Stimulated activated CD4-positive, alpha-beta T cell treated with anti-CD3 and anti-CD28 coated beads, Interleukin-2, amount 100 ng/mL, for 48 hours (primary cell): ENCODE measurements at regions not wholly inside any gene's neighbourhood (a gene's known extent, or its start where the extent isn't known, plus 50 kb on each side); places are given as distances from the start of the nearest gene placed in this dataset.
"Not testable (repeated sequence)": the region's sequence is repeated elsewhere in the genome, so short reads cannot be mapped to it uniquely, and the experiment has no call there.

Source experiments
- DNase-seq, 2 donors: peaks; one replicate each; pipeline ENCODE4 v3.0.0-alpha.2; 2020

DNA sequence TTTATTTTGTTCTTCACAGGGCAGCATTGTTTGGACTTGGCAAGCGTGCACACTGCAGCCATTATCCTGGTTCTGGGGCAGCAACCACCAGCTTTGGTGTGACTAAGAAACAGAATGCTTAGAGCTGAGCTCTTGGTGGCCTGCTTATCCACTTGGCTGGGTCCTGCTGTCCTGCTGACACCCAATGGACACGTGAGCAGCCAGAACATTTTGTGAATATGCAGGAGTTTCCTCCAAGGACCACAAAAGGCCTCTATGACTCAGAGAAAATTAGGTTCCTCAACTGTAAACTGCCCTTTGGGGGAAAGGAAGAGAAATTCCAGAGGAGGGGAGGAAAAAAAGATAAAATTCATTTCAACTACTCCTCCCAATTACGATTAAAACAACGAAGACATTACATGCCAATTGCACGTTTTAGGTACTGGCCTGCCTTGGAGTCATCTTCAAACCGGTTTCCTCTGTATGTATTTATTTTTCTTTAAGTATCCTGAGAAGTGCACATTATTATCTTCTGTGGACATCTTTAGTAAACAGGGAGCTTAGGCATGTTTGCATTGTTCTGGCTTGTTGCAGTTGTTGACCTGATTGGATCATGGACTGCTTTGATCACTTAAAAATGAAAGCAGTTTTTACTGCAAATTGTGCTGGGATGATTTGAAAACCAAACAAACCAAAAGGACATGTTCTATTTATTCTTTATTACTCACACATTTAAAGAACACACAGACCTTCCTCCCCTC lies 82.3 kb upstream of the TLE4 start:
- DNase-seq: no peak

DNA sequence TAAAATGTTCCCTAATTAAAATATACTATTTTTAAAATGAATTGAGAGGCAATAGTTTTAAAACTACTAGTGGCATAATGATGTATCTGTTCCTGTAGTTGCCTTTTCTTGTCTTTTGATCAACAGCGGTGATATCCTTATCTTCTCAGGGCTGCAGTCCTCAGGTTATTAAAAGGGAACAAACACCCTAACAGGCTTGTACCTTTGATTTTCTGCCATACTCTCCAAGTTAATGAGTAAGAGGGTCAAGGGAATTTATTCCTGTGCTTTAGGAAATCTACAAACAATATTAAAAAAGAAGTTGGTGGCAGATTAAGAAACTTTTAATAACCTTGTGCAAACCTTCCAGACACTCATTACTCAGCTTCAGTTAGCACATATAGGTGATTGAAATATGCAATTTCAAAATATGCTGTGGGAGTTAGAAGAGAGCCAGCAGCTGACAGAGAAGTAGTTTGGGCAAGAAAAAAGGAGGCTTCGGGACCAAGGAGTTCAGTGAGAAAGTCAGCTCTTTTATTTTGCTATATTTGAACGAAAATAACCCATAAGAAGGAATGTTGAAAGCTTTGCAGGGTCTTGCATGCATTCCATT lies 81.0 kb upstream of the TLE4 start:
- no peak for DNase-seq

GRCh38 chr9:79492092-79493009 lies 79.4 kb upstream of the TLE4 start:
- no peak for DNase-seq

GRCh38 chr9:79500196-79500864 lies 71.4 kb upstream of the TLE4 start:
- not testable (repeated sequence) for DNase-seq

DNA sequence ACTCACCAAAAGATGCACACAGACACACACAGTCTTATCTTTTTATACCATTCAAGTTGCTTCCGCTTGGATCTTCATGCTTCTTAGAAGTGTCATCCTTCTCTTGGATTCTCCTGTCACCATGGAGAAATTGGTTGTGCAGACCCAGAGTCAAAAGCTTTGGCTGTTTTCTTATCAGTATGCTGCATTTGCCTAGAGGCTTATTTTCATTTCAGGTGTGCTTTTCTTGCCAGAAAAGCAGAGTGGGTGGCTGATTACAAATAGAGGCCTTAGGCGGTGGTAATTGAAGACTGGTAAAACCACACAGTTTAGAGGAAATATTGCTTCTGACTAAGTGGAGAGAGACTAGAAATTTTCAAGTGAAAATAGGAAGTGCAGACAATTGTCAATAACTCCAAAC lies 70.2 kb upstream of the TLE4 start:
- no peak for DNase-seq

DNA sequence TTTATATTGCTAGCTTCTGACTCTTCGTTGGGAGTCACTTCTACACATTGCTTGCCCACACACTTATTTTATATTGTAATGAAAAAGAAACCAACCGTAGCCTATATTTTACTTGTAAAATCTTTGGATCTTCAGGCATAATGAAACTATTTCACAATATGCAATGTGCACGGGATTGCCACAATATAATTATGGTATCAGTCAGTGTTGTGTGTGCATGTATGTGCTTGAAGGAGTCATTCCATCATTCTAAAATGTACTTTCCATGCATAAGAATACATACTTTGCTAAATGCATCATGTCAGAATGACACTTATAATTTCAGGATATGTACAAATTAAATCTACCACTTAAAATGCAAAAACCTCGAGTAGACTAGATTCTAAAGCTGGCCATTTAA lies 64.0 kb upstream of the TLE4 start:
- DNase-seq: no peak

- DNase-seq: no peak
Observed at GRCh38 chr9:79512251-79512650, 59.5 kb upstream of the TLE4 start.
